ENCODE measurements at regions not wholly inside any gene's neighbourhood (a gene's known extent, or its start where the extent isn't known, plus 50 kb on each side); places are given as distances from the start of the nearest gene placed in this dataset.
"Not testable (repeated sequence)": the region's sequence is repeated elsewhere in the genome, so short reads cannot be mapped to it uniquely, and the experiment has no call there.

- no peak for DNase-seq (ENCODE audit: low spot score)
These were observed 59.3 kb downstream of the BTBD3 start for GRCh38 chr20:11976966-11977365.

- no peak for DNase-seq (ENCODE audit: low spot score)
These were observed 60.8 kb downstream of the BTBD3 start for GRCh38 chr20:11978496-11978895.

GRCh38 chr20:11979306-11979990 lies 61.8 kb downstream of the BTBD3 start:
- no peak for DNase-seq (ENCODE audit: low spot score)

GRCh38 chr20:11980263-11980662 lies 62.6 kb downstream of the BTBD3 start:
- no peak for DNase-seq (ENCODE audit: low spot score)

DNA sequence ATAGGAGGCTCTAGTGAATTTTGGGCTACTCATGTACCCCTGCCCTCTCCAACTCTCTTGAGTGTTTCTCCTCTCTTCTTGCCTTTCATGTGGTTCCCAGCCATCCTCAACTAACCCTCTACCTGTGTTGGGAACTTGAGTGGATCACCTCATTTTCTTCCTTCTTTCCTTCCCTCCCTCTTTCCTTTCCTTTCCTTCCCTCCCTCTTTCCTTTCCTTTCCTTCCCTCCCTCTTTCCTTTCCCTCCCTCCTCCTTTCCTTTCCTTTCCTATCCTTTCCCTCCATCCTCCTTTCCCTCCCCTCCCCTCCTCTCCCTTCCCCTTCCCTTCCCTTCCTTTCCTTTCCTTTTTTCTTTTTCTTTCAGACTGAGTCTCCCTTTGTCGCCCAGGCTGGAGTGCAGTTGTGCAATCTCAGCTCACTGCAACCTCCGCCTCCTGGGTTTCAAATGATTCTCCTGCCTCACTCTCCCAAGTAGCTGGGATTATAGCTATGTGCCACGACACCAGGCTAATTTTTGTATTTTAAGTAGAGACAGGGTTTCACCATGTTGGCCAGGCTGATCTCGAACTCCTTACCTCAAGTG lies 63.8 kb downstream of the BTBD3 start:
- no peak for DNase-seq (ENCODE audit: low spot score)

DNA sequence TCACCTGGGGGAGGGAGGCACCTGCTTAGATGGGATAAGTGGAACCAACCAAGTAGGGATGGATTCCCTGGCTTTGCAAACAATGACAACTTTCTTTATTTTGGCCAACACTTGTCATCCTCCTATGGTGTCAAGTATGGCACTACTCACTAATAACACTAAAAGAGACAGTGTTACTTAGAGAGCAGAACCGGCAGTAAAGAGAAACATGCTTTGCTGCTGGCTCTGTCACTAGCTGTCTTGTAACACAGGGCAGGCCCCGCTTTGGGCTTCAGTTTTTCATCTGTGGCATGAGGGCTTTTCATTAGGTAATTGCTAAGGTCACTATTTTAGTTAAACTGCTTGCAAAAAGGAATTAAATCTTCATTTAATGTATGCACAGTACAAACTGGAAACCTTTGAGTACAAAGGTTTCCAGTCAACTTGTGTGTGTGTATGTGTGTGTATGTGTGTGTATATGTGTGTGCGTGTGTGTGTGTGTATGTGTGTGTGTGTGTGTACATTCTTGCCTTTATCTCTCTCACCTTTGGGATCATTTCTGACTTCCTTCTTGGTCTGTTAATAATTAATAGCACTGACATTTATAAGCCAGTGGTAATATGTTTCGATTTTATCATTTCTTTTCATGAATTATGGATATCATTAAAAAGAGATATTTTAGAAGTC lies 64.7 kb downstream of the BTBD3 start:
- no peak for DNase-seq (ENCODE audit: low spot score)

DNA sequence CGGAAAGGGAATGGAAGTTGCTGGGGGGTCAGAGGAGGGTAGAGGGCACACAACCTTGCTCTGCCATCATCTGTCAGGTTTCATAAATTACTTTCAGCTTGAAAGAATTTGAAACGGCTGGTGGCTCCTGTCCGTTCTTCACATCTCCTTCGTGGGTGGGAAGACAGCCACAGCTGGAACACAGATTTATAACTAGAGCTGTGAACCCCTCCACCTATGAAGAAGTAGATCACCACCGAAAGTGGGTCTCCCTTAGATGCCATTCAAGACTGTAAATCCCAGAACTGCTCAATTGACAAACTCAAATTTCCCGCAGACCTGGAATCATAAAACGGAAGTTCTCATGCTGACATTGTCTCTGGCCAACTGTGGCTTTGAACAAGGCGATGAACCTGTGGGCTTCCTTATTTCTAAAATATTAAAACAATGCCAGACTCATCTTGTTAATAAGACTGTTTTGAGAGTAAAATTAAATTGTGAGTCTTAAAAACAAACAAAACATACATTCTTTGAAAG lies 65.3 kb downstream of the BTBD3 start:
- no peak for DNase-seq (ENCODE audit: low spot score)

GRCh38 chr20:11986954-11987353 lies 69.3 kb downstream of the BTBD3 start:
- DNase-seq (ENCODE audit: low spot score), result no peak

GRCh38 chr20:11987526-11987925 lies 69.8 kb downstream of the BTBD3 start:
- no peak for DNase-seq (ENCODE audit: low spot score)

DNA sequence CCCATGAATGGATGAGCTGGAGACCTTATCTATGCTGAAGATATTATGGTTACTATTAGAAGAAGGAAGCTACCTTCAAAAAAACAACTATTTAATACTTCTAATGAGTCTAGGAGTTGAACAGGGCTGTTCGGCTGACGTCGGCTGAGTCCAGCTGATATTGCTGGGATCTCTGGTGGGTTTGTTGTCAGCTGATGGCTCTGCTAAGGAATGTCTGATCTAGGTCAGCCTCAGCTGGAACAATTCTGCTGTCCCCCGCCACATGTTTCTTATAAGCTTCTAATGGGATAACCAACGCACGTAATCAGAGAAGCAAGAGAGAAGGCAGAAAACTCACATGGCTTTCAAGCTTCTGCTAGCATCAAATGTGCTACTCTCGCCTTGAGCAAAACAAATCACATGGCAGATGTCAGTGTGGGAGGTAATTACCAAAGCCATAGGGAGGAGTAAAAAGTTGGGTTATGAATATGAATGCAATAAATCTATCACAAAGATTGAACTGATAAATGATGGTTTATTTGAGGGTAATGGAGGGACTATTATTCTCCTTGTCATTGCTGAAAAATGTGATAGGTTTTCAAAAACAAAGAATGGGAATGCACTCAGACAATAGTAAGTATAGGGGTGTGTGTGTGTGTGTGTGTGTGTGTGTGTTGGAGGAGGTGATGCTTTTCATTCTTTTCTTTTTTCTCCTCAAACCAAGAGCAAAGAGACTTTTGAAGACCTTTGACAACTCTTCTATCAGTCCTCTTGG lies 71.5 kb downstream of the BTBD3 start:
- DNase-seq (ENCODE audit: low spot score), result no peak

- no peak for DNase-seq (ENCODE audit: low spot score)
These were observed 74.7 kb downstream of the BTBD3 start for GRCh38 chr20:11992426-11992825.

GRCh38 chr20:11993886-11994461 lies 76.3 kb downstream of the BTBD3 start:
- DNase-seq (ENCODE audit: low spot score), result no peak

DNA sequence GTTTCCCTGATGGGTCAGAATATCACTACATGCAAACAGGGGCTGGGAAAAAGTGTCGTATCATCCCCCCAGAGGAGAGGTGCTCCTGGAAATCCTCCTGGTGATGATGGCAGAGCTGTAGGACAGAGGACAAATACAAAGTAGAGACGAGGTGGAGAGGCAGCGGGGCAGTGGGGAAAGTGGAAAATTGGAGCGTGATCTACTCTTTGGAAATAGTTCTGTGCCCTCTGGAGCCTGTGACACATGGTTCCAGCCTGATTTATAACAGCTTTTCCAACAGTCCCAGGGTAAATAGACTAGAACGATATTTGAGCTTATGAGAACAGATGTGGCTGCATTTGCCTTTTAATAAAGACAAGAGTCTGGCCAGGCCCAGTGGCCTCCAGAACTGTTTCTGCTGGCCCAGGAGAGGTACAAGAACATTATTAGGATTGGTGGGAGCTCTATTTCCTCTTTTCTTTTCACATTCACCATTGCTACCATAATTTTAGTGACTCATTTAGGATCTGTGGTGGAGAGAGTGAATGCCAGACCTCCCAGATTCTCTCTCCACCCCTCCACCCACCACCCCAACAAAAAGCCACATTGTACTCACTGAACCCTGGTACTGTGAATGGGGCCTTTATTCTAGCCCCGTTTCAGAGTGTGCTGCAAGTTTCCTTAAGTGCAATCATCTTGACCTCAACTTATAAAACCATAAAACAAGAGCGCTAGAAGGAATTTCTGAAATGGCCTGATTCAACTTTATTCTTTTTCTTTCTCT lies 78.3 kb downstream of the BTBD3 start:
- DNase-seq (ENCODE audit: low spot score), result no peak

- DNase-seq (ENCODE audit: low spot score), result not testable (repeated sequence)
These were observed 87.1 kb downstream of the BTBD3 start for GRCh38 chr20:12004776-12005175.

DNA sequence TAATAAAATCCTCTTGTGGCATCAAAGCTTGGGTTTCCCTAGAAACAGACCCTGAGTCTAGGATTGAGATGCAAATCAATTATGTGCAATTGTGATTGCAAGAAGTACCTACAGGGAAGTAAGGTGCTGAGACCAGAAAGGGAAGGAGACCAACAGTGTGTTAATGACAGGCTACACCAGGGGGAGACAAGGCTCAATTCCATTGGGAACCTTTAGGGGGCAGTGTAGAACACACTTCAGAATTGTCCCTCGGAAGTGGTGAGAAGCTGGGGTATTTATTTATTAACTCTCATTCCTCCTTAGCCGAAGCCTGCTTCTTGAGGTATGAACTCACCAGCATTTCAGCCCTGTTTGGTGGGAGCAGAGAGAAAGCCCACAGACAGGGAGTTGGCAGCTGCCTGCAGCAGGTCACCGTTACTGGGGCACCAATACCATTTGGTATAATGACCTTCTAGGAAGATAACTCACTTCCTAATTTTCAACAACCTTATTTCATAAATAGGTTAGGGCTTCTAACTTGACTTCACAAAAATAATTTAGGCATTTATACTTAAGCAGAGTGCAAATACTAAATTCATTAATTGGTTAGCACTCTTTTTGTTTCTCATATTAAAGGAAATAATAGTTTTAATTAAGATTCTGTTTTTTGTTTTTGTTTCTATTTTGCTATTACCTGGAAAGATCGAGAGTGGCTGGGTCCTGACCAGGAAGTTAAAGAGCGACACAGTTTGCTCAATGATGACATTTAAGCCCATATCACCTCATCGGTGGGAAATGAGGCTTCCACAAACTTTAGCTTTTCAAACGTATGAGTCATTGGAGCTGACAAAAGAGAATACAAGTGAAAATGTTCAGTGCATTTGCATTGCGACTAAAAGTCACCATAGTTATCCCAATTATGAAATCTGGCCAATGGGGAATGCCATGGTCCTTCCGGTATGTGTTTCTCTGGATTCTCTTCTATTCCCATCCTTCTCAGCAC lies 94.8 kb downstream of the BTBD3 start:
- DNase-seq (ENCODE audit: low spot score), result peak; percentile 27

DNA sequence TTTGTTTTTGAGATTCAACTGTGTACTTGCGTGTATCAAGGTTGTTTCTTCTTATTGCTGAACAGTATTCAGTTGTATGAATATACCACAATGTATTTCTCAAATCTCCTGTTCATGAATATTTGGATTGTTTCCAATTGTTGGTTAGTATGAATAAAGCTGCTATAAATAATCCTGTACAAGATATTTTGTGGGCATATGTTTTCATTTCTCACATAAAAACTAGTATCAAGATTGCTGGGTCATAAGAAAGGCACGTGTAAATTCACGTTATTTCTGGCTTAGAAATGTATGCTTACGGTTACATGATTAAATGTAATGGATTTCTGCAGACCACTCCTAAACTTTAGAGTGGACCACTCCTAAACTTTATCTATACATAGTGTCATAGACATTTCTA lies 96.6 kb downstream of the BTBD3 start:
- DNase-seq (ENCODE audit: low spot score), result no peak

- DNase-seq (ENCODE audit: low spot score), result peak; percentile 65
These were observed 97.0 kb downstream of the BTBD3 start for GRCh38 chr20:12014736-12015135.

- DNase-seq (ENCODE audit: low spot score), result no peak
These were observed 98.6 kb downstream of the BTBD3 start for GRCh38 chr20:12016291-12016690.

- DNase-seq (ENCODE audit: low spot score), result no peak
These were observed 102.0 kb downstream of the BTBD3 start for GRCh38 chr20:12019715-12020114.

DNA sequence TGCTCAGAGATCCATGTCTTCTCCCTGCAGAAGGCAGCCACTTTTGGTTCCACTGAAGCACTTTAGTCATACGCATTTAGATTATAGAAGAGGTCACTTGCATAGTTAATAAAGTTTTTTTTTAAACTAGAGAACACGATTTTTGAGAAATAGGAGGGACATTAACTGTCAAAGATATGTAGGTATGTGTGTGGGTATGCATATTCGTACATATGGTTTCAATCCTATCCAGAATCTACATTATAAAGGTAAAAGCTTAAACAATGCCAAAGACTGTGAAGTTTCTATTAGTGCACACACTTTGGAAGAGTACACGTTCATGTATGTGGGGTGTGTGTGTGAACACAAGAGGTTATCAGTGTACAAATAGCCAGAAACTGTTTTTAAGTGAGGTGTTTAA lies 103.2 kb downstream of the BTBD3 start:
- no peak for DNase-seq (ENCODE audit: low spot score)

Data from SK-N-DZ (cell line).